ENCODE measurements at regions not wholly inside any gene's neighbourhood (a gene's known extent, or its start where the extent isn't known, plus 50 kb on each side); places are given as distances from the start of the nearest gene placed in this dataset.
A peak's percentile ranks its signal among the peaks of the same experiment; 100 is the strongest.

- no peak for TF ChIP-seq CTCF (IDR thresholded peaks at IDR 0.05)
- ATAC-seq (ENCODE audit: low FRiP score) (peak; percentile 62), DNase-seq (ENCODE audit: low spot score) (peak; percentile 24)
Observed at GRCh38 chr2:220499225-220499624, 871.8 kb downstream of the SLC4A3 start.

GRCh38 chr2:220502539-220502938 is 875.1 kb downstream of the SLC4A3 start:
- ATAC-seq (ENCODE audit: low FRiP score) (no peak), DNase-seq (ENCODE audit: low spot score) (no peak)
- TF ChIP-seq CTCF (IDR thresholded peaks at IDR 0.05) = no peak

- DNase-seq (ENCODE audit: low spot score) = no peak
- no peak for TF ChIP-seq CTCF (IDR thresholded peaks at IDR 0.05)
- ATAC-seq (ENCODE audit: low FRiP score) = no peak
Observed at GRCh38 chr2:220503431-220503830, 876.0 kb downstream of the SLC4A3 start.

GRCh38 chr2:220504938-220505503 is 877.6 kb downstream of the SLC4A3 start:
- no peak for TF ChIP-seq CTCF (IDR thresholded peaks at IDR 0.05)
- ATAC-seq (ENCODE audit: low FRiP score) = no peak
- DNase-seq (ENCODE audit: low spot score) = no peak

GRCh38 chr2:220506466-220506865 is 879.0 kb downstream of the SLC4A3 start:
- ATAC-seq (ENCODE audit: low FRiP score) = no peak
- DNase-seq (ENCODE audit: low spot score) = no peak
- no peak for TF ChIP-seq CTCF (IDR thresholded peaks at IDR 0.05)

- DNase-seq (ENCODE audit: low spot score) = no peak
- no peak for ATAC-seq (ENCODE audit: low FRiP score)
- TF ChIP-seq CTCF (IDR thresholded peaks at IDR 0.05) = no peak
Observed at GRCh38 chr2:220509096-220509757, 881.8 kb downstream of the SLC4A3 start.

GRCh38 chr2:220509966-220510365 is 882.5 kb downstream of the SLC4A3 start:
- ATAC-seq (ENCODE audit: low FRiP score) = no peak
- no peak for DNase-seq (ENCODE audit: low spot score)
- TF ChIP-seq CTCF (IDR thresholded peaks at IDR 0.05) = no peak

Measured in omental fat pad (tissue), 3 donors.